Testis (tissue), 2 donors: ENCODE measurements at regions not wholly inside any gene's neighbourhood (a gene's known extent, or its start where the extent isn't known, plus 50 kb on each side); places are given as distances from the start of the nearest gene placed in this dataset.

Source experiments
- CTCF ChIP-seq, 3 experiments: fragments of 450-650 bp in 2 of 3; fragments of 200-600 bp in 1 of 3; sonication (generic) in 1 of 3; IDR thresholded peaks; one replicate each; pipeline ENCODE4 v1.5.1; 2016 to 2019; ENCODE audit warnings: antibody characterized with exemption in 3 of 3, mild to moderate bottlenecking in 2 of 3, moderate library complexity in 1 of 3
- POLR2A ChIP-seq: fragments of 450-650 bp; IDR thresholded peaks from one replicate; pipeline ENCODE4 v1.6.1; 2017; ENCODE audit warnings: antibody characterized with exemption, mild to moderate bottlenecking, moderate library complexity

- no peak for TF ChIP-seq CTCF (IDR thresholded peaks at IDR 0.05)
- TF ChIP-seq POLR2A, result no peak
Measured at GRCh38 chr5:159695741-159696294, 220.5 kb upstream of the ADRA1B start.
